HG03378 (cell line): ENCODE measurements at regions not wholly inside any gene's neighbourhood (a gene's known extent, or its start where the extent isn't known, plus 50 kb on each side); places are given as distances from the start of the nearest gene placed in this dataset.

Source experiments
- ATAC-seq: cut with Tn5 transposase; IDR thresholded peaks from one replicate; pipeline ENCODE4 v1.9.1; 2021; ENCODE audit warnings: mild to moderate bottlenecking, moderate library complexity; ENCODE audit not compliant: unreplicated experiment

GRCh38 chr13:99027661-99028425, 50.0 kb upstream of the DOCK9 start:
- ATAC-seq, result no peak

GRCh38 chr13:99028890-99029289, 51.0 kb upstream of the DOCK9 start:
- ATAC-seq, result no peak

- no peak for ATAC-seq
Observed at GRCh38 chr13:99029576-99029975, 51.7 kb upstream of the DOCK9 start.

- no peak for ATAC-seq
Observed at GRCh38 chr13:99030326-99030725, 52.5 kb upstream of the DOCK9 start.

GRCh38 chr13:99031832-99032231, 54.0 kb upstream of the DOCK9 start:
- no peak for ATAC-seq

GRCh38 chr13:99033814-99034213, 56.0 kb upstream of the DOCK9 start:
- no peak for ATAC-seq

GRCh38 chr13:99034333-99035085, 56.6 kb upstream of the DOCK9 start:
- ATAC-seq, result no peak

- no peak for ATAC-seq
Observed at GRCh38 chr13:99035715-99036114, 57.9 kb upstream of the DOCK9 start.

- no peak for ATAC-seq
Observed at GRCh38 chr13:99037756-99038155, 59.9 kb upstream of the DOCK9 start.

- no peak for ATAC-seq
Observed at GRCh38 chr13:99039718-99040280, 61.9 kb upstream of the DOCK9 start.

- no peak for ATAC-seq
Observed at GRCh38 chr13:99040536-99041131, 62.8 kb upstream of the DOCK9 start.

- ATAC-seq, result no peak
Observed at GRCh38 chr13:99041337-99041736, 63.5 kb upstream of the DOCK9 start.

- ATAC-seq, result peak; percentile 70
Observed at GRCh38 chr13:99041788-99042187, 63.9 kb upstream of the DOCK9 start.

GRCh38 chr13:99042521-99043250, 64.8 kb upstream of the DOCK9 start:
- ATAC-seq, result no peak

- no peak for ATAC-seq
Observed at GRCh38 chr13:99043831-99044231, 66.0 kb upstream of the DOCK9 start.

- ATAC-seq, result no peak
Observed at GRCh38 chr13:99044764-99045163, 66.9 kb upstream of the DOCK9 start.

- ATAC-seq, result no peak
Observed at GRCh38 chr13:99045396-99045795, 67.5 kb upstream of the DOCK9 start.

GRCh38 chr13:99046851-99047250, 69.0 kb upstream of the DOCK9 start:
- no peak for ATAC-seq

GRCh38 chr13:99050983-99051488, 73.2 kb upstream of the DOCK9 start:
- ATAC-seq, result no peak

- ATAC-seq, result no peak
Observed at GRCh38 chr13:99051768-99052455, 74.0 kb upstream of the DOCK9 start.
